Esophagus muscularis mucosa (tissue), 4 donors: ENCODE measurements at regions not wholly inside any gene's neighbourhood (a gene's known extent, or its start where the extent isn't known, plus 50 kb on each side); places are given as distances from the start of the nearest gene placed in this dataset.
A peak's percentile ranks its signal among the peaks of the same experiment; 100 is the strongest.

ENCODE experiments used
- DNase-seq: peaks from one replicate; pipeline ENCODE4 v3.0.0-alpha.2; 2017; ENCODE audit errors: extremely low spot score
- H3K27ac ChIP-seq, 4 donors: fragments of 200-600 bp; sonication (generic); replicated peaks in 1 of 4; 1 replicate in 3 of 4; 2 replicates in 1 of 4; pipeline ENCODE4 v1.5.1; 2016 to 2019; ENCODE audit warnings: mild to moderate bottlenecking in 1 of 4
- H3K27me3 ChIP-seq, 4 donors: fragments of 200-600 bp; sonication (generic); one replicate each; pipeline versions ENCODE4 v1.5.1 to v1.6.0; 2016 to 2019
- H3K36me3 ChIP-seq, 4 donors: fragments of 200-600 bp; sonication (generic); one replicate each; pipeline ENCODE4 v1.5.1; 2016 to 2019
- H3K4me1 ChIP-seq, 4 donors: fragments of 200-600 bp; sonication (generic); one replicate each; pipeline ENCODE4 v1.5.1; 2016 to 2019
- H3K4me3 ChIP-seq, 4 donors: fragments of 200-600 bp; sonication (generic); 1 replicate in 2 of 4; 2 replicates in 2 of 4; pipeline ENCODE4 v1.5.1; 2016 to 2019; ENCODE audit warnings: mild to moderate bottlenecking in 4 of 4, moderate library complexity in 1 of 4
- H3K9me3 ChIP-seq, 4 donors: fragments of 200-600 bp; sonication (generic); 1 replicate in 3 of 4; 2 replicates in 1 of 4; pipeline ENCODE4 v1.5.1; 2016 to 2019
- CTCF ChIP-seq, 3 experiments: fragments of 200-600 bp in 2 of 3; fragments of 450-650 bp in 1 of 3; sonication (generic) in 2 of 3; IDR thresholded peaks; one replicate each; pipeline ENCODE4 v1.5.1; 2017 to 2019; ENCODE audit warnings: antibody characterized with exemption in 3 of 3, mild to moderate bottlenecking in 2 of 3, moderate library complexity in 1 of 3
- EP300 ChIP-seq: sonication (generic); formaldehyde crosslinking; IDR thresholded peaks from one replicate; pipeline ENCODE4 v1.6.1; 2017; ENCODE audit warnings: antibody characterized with exemption
- POLR2A ChIP-seq: fragments of 450-650 bp; IDR thresholded peaks from one replicate; pipeline ENCODE4 v1.6.1; 2017; ENCODE audit warnings: antibody characterized with exemption, moderate library complexity, mild to moderate bottlenecking, low read depth
- POLR2AphosphoS5 ChIP-seq, 2 donors: sonication (generic); formaldehyde crosslinking; IDR thresholded peaks; one replicate each; pipeline ENCODE4 v1.6.1; 2017; ENCODE audit warnings: antibody characterized with exemption in 2 of 2
- WGBS: methylation state at CpG from one replicate; pipeline ENCODE4 v1.1.5; 2018; 5-methylcytosine and 5-hydroxymethylcytosine counted together
- intact Hi-C: fragments of 100-400 bp; cut with DNase I; formaldehyde crosslinking; loops from one replicate; pipeline ENCODE4 v1.15.1; 2023

GRCh38 chr11:33549483-33549882, 151.1 kb downstream of the C11orf91 start:
- H3K27me3 ChIP-seq, result peaks cover 0 to 4% (median 0%) of the 10 kb centered on the region in 4 donors
- H3K27ac ChIP-seq, result no peak overlapping the region
- intact Hi-C loops, result loop anchor here (10.0 kb wide), 1 partner anchor 135 kb away; no protein-coding TSS in a partner anchor
- no peaks in the 10 kb centered on the region for H3K36me3 ChIP-seq
- H3K4me3 ChIP-seq, result no peak overlapping the region
- no peak for TF ChIP-seq POLR2AphosphoS5 (IDR thresholded peaks at IDR 0.05)
- no peak for TF ChIP-seq EP300
- no peak for TF ChIP-seq POLR2A
- no peak for TF ChIP-seq CTCF (IDR thresholded peaks at IDR 0.05)
- no peaks in the 10 kb centered on the region for H3K9me3 ChIP-seq
- no peaks in the 10 kb centered on the region for H3K4me1 ChIP-seq
- peak; percentile 31 for DNase-seq
- WGBS, result 76% methylated on average over 6 of the region's 6 CpGs

GRCh38 chr11:33545931-33546330, 154.7 kb downstream of the C11orf91 start:
- Histone ChIP-seq H3K9me3 (no peaks in the 10 kb centered on the region), H3K27me3 (peaks cover 0 to 6% (median 0%) of the 10 kb centered on the region in 4 donors), H3K4me3 (no peak overlapping the region), H3K27ac (no peak overlapping the region), H3K4me1 (no peaks in the 10 kb centered on the region), H3K36me3 (no peaks in the 10 kb centered on the region)
- TF ChIP-seq POLR2A, result no peak
- no peak for TF ChIP-seq CTCF (IDR thresholded peaks at IDR 0.05)
- no peak for TF ChIP-seq POLR2AphosphoS5 (IDR thresholded peaks at IDR 0.05)
- no peak for TF ChIP-seq EP300
- intact Hi-C loops, result loop anchor here (10.0 kb wide), 1 partner anchor 139 kb away; no protein-coding TSS in a partner anchor
- peak; percentile 19 for DNase-seq

- DNase-seq, result peak; percentile 85
- Histone ChIP-seq H3K4me1 (no peaks in the 10 kb centered on the region), H3K27me3 (peaks cover 0 to 5% (median 0%) of the 10 kb centered on the region in 4 donors), H3K9me3 (no peaks in the 10 kb centered on the region), H3K27ac (no peak overlapping the region), H3K4me3 (no peak overlapping the region), H3K36me3 (no peaks in the 10 kb centered on the region)
- WGBS, result 91% methylated on average over 15 of the region's 17 CpGs
- intact Hi-C loops, result loop anchor here (5.0 to 10.0 kb wide), 2 partner anchors 140 to 198 kb away; no protein-coding TSS in a partner anchor
- TF ChIP-seq POLR2A (no peak), EP300 (no peak)
These were observed 155.8 kb downstream of the C11orf91 start for GRCh38 chr11:33544593-33545373.

- TF ChIP-seq POLR2AphosphoS5 (IDR thresholded peaks at IDR 0.05), result no peak
- TF ChIP-seq EP300, result no peak
- no peak for TF ChIP-seq CTCF (IDR thresholded peaks at IDR 0.05)
- TF ChIP-seq POLR2A, result no peak
- Histone ChIP-seq H3K36me3 (no peaks in the 10 kb centered on the region), H3K4me3 (no peak overlapping the region), H3K9me3 (no peaks in the 10 kb centered on the region), H3K27me3 (peaks cover 0 to 6% (median 0%) of the 10 kb centered on the region in 4 donors), H3K27ac (no peak overlapping the region), H3K4me1 (no peaks in the 10 kb centered on the region)
- WGBS, result no CpG with 5 or more reads among the region's 3 CpGs
- intact Hi-C loops, result loop anchor here (5.0 to 10.0 kb wide), 2 partner anchors 141 to 198 kb away; no protein-coding TSS in a partner anchor
- DNase-seq, result peak; percentile 68
These were observed 156.8 kb downstream of the C11orf91 start for GRCh38 chr11:33543823-33544222.

- DNase-seq, result peak; percentile 70
- no peaks in the 10 kb centered on the region for H3K36me3 ChIP-seq
- no peaks in the 10 kb centered on the region for H3K4me1 ChIP-seq
- H3K27me3 ChIP-seq, result peaks cover 0 to 9% (median 0%) of the 10 kb centered on the region in 4 donors
- TF ChIP-seq POLR2AphosphoS5 (IDR thresholded peaks at IDR 0.05) (no peak), POLR2A (no peak), CTCF (IDR thresholded peaks at IDR 0.05) (peak; percentile 30 to 51 (median 32))
- H3K27ac ChIP-seq, result no peak overlapping the region
- WGBS, result 63% methylated on average over 7 of the region's 7 CpGs
- no peaks in the 10 kb centered on the region for H3K9me3 ChIP-seq
- intact Hi-C loops, result loop anchor here (5.0 to 10.0 kb wide), 2 partner anchors 142 to 199 kb away; no protein-coding TSS in a partner anchor
- no peak overlapping the region for H3K4me3 ChIP-seq
These were observed 157.7 kb downstream of the C11orf91 start for GRCh38 chr11:33542921-33543320.
